ENCODE measurements at regions not wholly inside any gene's neighbourhood (a gene's known extent, or its start where the extent isn't known, plus 50 kb on each side); places are given as distances from the start of the nearest gene placed in this dataset.

- Histone ChIP-seq H3K9me3 (ENCODE audit: severe bottlenecking) (no peaks in the 10 kb centered on the region), H3K27ac (no peak overlapping the region), H3K36me3 (no peaks in the 10 kb centered on the region), H3K4me3 (ENCODE audit: low read depth, low read length) (no peak overlapping the region), H3K27me3 (ENCODE audit: insufficient read depth, low read depth, severe bottlenecking) (peaks cover 64% of the 10 kb centered on the region)
- TF ChIP-seq, protein P1, sequence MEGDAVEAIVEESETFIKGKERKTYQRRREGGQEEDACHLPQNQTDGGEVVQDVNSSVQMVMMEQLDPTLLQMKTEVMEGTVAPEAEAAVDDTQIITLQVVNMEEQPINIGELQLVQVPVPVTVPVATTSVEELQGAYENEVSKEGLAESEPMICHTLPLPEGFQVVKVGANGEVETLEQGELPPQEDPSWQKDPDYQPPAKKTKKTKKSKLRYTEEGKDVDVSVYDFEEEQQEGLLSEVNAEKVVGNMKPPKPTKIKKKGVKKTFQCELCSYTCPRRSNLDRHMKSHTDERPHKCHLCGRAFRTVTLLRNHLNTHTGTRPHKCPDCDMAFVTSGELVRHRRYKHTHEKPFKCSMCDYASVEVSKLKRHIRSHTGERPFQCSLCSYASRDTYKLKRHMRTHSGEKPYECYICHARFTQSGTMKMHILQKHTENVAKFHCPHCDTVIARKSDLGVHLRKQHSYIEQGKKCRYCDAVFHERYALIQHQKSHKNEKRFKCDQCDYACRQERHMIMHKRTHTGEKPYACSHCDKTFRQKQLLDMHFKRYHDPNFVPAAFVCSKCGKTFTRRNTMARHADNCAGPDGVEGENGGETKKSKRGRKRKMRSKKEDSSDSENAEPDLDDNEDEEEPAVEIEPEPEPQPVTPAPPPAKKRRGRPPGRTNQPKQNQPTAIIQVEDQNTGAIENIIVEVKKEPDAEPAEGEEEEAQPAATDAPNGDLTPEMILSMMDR (IDR thresholded peaks at IDR 0.05; ENCODE audit: low read depth, low read length), result no peak
- no peak for DNase-seq
These were observed 310.1 kb upstream of the RGMA start for GRCh38 chr15:93399121-93399520.

- H3K4me3 ChIP-seq (ENCODE audit: low read depth, low read length), result no peak overlapping the region
- TF ChIP-seq, protein P1 (IDR thresholded peaks at IDR 0.05; ENCODE audit: low read depth, low read length), result no peak
- no peaks in the 10 kb centered on the region for H3K36me3 ChIP-seq
- H3K27me3 ChIP-seq (ENCODE audit: insufficient read depth, low read depth, severe bottlenecking), result peaks cover 30% of the 10 kb centered on the region
- H3K27ac ChIP-seq, result no peak overlapping the region
- DNase-seq, result no peak
- H3K9me3 ChIP-seq (ENCODE audit: severe bottlenecking), result no peaks in the 10 kb centered on the region
These were observed 300.2 kb upstream of the RGMA start for GRCh38 chr15:93389211-93389610.

GRCh38 chr15:93384886-93385285 is 295.9 kb upstream of the RGMA start:
- DNase-seq, result no peak
- Histone ChIP-seq H3K27me3 (ENCODE audit: insufficient read depth, low read depth, severe bottlenecking) (peaks cover 61% of the 10 kb centered on the region), H3K27ac (no peak overlapping the region), H3K4me3 (ENCODE audit: low read depth, low read length) (no peak overlapping the region), H3K9me3 (ENCODE audit: severe bottlenecking) (no peaks in the 10 kb centered on the region), H3K36me3 (no peaks in the 10 kb centered on the region)
- TF ChIP-seq, protein P1 (IDR thresholded peaks at IDR 0.05; ENCODE audit: low read depth, low read length), result no peak

DNA sequence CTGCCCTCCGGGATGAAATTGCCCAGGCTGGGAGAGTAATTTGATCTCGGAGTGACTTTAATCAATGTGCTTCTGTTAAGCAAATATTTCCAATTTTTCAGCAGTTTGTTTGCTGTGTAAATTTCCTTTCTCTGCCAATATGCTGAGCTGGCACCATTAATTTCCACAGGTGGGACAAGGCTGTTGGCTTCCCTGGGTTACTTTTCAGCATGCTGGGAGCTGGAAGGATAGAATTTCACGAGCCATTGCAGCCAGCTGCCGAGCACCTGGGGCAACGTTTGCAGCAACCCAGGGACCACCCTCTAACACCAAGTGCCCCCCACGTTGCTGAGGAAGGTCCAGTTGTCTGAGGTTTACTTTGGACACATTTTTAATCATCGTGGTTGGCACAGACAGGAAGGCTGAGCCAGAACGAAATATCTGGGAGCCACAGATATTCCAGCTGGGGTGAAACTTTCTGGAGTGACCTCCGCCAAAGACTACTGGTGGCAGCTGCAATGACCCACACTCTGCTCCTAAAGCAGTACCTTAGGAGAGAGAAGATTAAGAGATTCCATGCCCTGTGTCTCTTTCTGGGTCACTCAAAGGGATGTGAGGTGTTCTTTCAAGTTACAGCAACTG is 293.3 kb upstream of the RGMA start:
- DNase-seq, result no peak
- no peaks in the 10 kb centered on the region for H3K9me3 ChIP-seq (ENCODE audit: severe bottlenecking)

DNA sequence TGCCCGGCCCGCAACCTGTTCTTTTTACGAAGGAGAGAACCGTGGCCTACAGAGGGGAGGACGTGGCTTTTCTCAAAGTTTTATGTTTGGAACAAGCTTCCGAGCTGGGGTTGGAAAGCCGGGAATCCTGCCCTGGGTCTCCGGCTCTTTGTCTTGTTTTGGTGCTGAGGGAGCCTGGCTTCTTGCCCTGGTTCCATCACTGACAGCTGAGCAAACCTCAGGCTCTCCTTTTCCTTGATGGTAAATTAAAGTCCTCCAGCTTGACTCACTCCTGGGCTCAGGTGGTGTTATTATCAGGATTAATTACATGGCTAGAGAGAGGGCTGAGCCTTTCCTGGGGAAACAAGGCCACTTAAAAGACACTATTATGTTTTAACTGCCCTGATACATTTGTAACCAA is 289.5 kb upstream of the RGMA start:
- Histone ChIP-seq H3K4me3 (ENCODE audit: low read depth, low read length) (no peak overlapping the region), H3K9me3 (ENCODE audit: severe bottlenecking) (no peaks in the 10 kb centered on the region), H3K36me3 (no peaks in the 10 kb centered on the region), H3K27me3 (ENCODE audit: insufficient read depth, low read depth, severe bottlenecking) (peaks cover 84% of the 10 kb centered on the region), H3K27ac (no peak overlapping the region)
- TF ChIP-seq, protein P1 (IDR thresholded peaks at IDR 0.05; ENCODE audit: low read depth, low read length), result no peak
- DNase-seq, result no peak

More for the DNA sequence above, 293.3 kb upstream of the RGMA start:
- Histone ChIP-seq H3K27ac (no peak overlapping the region), H3K4me3 (ENCODE audit: low read depth, low read length) (no peak overlapping the region), H3K27me3 (ENCODE audit: insufficient read depth, low read depth, severe bottlenecking) (peaks cover 74% of the 10 kb centered on the region), H3K36me3 (no peaks in the 10 kb centered on the region)
- TF ChIP-seq, protein P1 (IDR thresholded peaks at IDR 0.05; ENCODE audit: low read depth, low read length), result no peak

GRCh38 chr15:93372865-93373223 is 283.8 kb upstream of the RGMA start:
- H3K4me3 ChIP-seq (ENCODE audit: low read depth, low read length), result no peak overlapping the region
- H3K9me3 ChIP-seq (ENCODE audit: severe bottlenecking), result no peaks in the 10 kb centered on the region
- TF ChIP-seq, protein P1 (IDR thresholded peaks at IDR 0.05; ENCODE audit: low read depth, low read length), result no peak
- H3K27ac ChIP-seq, result no peak overlapping the region
- H3K27me3 ChIP-seq (ENCODE audit: insufficient read depth, low read depth, severe bottlenecking), result peaks cover 88% of the 10 kb centered on the region
- H3K36me3 ChIP-seq, result no peaks in the 10 kb centered on the region
- no peak for DNase-seq
